GM19035 (cell line): ENCODE measurements at regions not wholly inside any gene's neighbourhood (a gene's known extent, or its start where the extent isn't known, plus 50 kb on each side); places are given as distances from the start of the nearest gene placed in this dataset.
"Not testable (repeated sequence)": the region's sequence is repeated elsewhere in the genome, so short reads cannot be mapped to it uniquely, and the experiment has no call there.

ENCODE experiments used
- ATAC-seq: cut with Tn5 transposase; IDR thresholded peaks from one replicate; pipeline ENCODE4 v1.9.1; 2021; ENCODE audit not compliant: unreplicated experiment

DNA sequence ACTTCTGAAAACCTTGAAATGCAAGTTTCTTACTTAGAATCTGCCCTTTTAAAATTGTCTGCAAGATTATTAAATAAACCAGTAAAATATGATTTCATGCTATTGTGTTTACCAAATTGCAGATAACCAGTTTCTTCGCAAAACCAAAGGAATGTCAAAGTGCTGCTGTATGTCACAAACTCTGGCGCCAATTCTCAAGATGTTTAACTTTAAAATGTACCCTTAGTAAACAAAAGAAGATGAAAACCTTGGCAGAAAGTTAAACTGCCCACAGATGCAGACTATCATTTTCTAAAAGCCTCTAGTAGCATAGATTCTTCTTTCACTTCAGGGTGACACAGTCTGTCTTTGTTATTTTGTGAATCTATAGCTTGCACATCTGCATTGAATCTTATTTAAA lies 189.2 kb downstream of the SLITRK6 start:
- ATAC-seq: no peak

DNA sequence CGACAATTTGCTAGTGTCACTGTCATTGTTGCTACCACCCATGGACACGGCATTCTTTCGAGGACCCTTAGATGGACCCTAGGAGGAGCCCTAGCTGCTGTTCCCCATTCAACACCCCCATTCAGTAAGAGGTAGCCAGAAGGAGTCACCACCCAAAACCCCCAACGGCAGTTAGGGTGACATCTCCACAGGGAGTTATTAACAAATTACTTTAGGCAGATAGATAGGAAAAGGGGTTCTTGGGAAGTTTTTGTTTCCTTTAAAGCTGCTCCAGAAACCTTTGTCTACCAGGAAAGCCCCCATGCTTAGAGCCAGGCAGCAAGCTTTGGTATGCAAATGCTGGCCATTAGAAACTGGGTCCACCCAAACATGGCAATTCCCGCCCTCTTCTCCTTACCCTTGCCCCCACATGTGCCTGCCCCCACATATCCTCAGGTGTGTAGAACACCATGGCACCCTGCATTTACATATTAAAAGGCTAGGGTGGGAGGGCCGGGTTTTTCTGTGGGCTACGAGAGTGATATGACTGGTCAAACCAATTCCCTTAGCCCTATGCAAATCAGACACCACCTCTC lies 190.9 kb downstream of the SLITRK6 start:
- no peak for ATAC-seq

DNA sequence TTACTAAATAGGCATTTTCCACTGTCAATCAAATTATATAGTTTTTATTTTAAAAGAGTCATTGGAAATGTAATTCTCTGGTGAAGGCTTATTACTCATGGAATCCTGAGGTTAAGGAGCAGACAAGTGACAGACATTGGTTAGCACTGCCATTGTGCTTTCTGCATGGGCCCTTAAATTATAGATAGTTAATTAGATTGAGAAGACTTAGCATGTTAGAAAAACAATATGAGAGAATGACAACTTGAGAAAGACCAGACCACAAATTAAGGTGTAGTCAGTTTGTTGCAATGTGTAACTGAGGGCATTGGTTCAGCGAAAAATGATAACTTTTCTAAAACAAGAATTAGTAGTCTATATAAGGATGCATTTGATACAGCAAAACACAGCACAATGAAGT lies 195.5 kb downstream of the SLITRK6 start:
- ATAC-seq: no peak

DNA sequence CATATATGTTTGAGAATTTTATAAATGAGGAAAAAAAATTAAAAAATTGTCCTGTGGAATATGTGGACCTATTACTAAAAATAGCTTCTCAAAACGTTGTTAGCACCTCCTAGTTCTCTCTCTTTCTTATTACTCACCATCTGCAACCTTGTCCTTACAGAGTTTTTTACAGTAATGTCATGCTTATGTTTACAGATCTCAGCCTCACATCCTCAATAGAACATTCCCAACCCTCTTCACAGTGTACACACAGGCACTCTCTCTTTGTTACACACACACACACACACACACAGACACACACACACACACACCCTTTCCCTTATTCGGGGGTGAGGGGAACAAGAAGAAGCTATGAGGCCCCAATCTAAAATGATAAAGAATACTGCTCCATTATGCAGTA lies 197.7 kb downstream of the SLITRK6 start:
- no peak for ATAC-seq

DNA sequence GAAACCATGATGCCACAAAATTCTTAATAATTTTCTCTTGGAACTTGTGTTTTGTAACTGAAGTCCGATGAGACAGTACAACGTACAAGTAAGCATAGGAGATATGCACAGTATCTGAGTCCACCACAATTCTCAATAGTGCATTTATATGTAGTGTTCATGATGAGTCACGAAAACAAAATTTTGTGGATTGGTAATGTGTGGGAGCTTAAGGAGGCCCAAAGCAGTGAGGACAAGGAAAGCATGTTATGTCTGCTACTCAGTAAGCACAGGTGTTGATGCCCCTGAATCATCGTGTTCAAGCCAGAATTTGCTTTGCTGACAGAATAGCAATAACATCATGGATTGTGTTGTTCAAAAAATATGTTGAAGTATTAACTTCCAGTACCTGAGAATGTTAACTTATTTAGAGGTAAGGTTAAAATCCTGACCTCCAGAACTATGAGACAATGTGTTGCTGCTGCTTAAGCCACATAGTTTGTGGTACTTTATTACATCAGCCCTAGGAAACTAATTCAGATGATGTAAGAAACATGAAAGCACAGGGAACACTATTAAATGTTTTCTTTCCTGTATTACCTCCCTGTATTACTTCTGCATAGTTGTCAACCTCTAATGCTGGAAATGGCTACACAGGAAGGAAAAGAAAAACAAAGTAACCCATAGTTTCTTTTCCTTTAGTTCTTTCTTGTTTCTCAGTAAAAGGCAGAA lies 201.3 kb downstream of the SLITRK6 start:
- ATAC-seq: no peak

DNA sequence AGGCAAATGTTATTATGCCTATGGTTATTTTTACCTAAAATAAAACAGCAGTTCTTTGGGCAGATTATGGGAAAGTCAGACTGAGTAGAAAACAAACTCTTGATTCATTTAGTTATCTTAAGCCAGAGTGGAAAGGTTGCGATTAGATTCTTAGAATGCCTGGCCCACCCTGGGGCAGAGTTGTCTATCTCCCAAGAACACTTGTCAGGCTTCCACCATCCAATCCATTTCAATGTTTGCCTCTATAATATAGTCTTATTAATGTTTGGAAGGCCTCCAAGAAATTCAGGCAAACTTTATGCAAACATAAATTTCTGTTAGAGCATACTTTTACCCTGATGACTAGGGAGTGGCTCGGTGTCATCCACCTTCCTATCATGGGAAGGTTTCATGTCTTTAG lies 207.0 kb downstream of the SLITRK6 start:
- ATAC-seq: no peak

DNA sequence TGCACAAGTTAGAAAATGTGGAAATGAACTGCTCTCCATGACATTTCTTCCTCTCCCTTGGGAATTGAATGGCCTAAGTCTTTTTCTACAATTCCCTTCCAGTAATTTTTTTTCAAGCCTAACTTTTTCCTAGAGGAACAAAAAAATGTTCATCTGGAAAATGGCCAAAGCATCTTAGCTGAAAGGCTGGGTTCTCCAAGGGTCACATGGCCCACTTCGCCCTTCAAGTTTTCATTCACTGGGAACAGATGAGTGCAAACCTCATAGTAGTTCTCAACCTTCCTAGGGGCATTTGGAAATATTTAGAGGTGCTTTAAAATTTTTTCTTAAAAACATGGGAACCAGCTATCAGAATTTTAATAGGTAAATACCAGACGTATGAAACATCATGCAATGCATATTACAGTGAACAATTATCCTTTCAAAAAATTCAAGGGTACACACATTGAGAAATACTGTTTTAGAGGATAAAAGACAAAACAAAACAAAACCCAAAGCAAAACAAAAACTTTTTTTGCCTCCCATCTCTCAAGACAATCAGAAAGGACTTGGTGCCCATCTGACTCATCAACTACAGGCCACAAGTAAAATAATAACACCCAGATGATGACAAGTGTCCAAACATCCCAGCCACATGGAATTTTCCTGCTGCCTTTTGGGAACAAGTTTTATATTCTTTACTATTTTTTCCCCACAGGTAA lies 208.8 kb downstream of the SLITRK6 start:
- ATAC-seq: no peak

DNA sequence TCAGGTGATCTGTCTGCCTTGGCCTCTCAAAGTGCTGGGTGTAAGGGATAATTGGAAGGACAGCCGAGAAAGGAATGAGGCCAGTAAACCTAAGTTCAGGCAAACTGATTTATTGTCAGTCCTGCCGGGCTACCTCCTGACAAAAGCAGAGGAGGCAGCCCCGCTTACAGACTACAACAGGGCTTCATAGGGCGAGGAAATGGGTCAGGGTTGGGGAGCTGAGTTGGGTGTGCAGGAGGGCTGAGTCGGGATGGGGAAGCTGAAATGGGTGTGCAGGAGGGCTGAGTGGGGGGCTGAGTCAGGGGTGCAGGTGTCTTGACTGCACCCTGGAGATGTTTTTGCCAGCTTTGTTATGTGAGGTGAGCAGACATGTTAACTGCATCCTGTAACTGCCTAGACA lies 210.2 kb downstream of the SLITRK6 start:
- no peak for ATAC-seq

DNA sequence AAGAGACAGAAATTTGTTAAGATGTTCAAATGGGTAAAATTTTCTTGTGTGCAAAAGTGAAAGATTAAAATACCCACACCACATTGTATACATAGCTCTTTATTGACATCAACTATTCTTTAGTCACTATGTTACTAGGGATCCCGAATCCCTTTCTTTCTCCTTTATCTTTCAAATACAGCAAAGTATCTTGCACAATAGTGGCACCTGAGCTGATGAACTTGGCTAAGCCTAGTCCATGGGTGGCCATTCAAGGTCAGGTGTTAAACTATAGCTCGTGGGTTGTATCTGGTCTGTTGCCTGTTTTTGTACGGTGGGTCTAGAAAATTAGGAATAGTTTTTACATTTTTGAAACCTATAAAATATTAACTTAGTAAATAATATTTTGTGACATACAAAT lies 210.9 kb downstream of the SLITRK6 start:
- no peak for ATAC-seq

DNA sequence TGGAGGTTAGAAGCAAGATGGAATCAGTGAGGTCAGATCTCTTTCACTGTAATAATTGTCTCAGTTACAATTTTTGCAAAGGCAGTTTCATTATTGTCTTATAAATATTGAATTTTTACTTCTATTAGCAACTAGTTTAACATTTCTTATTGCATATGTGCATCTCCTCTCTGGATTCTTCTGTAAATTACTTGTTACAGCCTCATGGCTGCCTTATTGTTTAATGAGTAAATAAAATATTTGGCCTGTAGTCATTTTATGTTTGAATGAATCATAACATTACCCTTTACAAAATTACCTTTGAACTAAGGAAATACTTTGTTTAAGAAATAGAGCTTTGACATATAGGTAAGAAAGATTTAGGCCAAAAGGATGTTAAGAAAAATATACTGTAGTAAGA lies 212.4 kb downstream of the SLITRK6 start:
- ATAC-seq: no peak

DNA sequence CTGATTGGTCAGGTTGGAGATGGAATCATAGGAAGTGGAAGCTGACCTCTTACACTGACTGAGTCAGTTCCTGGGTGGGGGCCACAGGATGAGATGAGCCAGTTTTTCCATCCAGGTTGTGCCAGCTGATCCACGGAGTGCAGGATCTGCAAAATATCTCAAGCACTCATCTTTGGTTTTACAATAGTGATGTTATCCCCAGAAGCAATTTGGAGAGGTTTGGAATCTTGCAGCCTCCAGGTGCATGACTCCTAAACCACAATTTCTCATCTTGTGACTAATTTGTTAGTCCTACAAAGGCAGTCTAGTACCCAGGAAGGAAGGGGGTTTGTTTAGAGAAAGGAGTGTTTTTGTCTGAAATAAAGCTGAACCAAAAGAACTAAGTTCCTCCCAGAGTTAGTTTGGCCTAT lies 212.8 kb downstream of the SLITRK6 start:
- ATAC-seq: no peak

DNA sequence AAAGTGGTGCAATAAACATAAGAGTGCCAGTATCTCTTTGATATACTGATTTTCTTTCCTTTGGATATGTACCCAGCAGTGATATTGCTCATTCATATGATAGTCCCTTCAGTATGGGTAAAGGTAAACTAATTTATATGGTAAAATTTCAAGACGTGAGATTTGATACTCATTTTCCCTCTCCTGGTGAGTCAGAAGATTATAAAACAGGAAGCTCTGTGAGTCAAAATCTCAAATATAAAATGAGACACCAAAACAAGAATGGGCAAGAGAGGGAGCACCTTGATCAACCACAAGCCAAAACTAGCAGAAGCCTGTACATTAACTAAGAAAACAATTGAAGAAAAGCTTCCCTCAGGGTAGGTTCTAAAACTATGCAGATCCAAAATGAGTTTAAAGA lies 216.3 kb downstream of the SLITRK6 start:
- ATAC-seq: no peak

DNA sequence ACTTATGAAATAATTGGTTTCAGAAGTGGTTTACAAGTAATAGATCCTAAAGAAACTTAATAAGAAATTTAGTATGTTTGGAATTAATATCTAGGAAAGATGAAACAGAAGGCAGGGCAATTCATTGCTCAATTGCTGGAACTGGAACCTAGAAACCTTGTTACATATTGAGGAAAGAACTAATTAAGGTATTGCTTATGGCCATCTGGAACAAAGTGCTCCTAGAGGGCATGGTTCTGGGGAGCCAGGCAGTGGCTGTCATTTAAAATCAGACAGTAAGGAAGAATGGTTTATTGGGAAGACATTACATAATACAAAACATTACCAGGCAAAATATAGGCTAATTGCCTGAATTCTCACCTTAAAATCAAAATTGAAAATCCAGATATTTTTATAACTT lies 224.1 kb downstream of the SLITRK6 start:
- no peak for ATAC-seq

DNA sequence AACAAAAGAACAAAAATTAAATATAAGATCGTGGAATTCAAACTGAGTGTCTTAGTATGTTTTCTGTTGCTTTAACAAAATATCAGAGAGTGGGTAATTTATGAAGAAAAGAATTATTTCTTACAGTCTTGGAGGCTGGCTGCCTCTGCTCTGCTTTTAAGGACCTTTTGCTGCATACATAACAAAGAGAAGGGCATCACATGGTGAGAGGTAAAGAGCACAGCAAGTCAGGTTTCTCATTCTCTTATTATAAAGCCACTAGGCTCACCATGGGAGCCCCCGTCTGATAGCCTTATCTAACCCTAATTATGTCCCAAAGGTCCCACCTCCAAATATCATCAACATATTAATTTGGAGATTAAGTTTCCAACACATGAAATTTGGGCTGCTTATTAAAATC lies 231.3 kb downstream of the SLITRK6 start:
- ATAC-seq: no peak

DNA sequence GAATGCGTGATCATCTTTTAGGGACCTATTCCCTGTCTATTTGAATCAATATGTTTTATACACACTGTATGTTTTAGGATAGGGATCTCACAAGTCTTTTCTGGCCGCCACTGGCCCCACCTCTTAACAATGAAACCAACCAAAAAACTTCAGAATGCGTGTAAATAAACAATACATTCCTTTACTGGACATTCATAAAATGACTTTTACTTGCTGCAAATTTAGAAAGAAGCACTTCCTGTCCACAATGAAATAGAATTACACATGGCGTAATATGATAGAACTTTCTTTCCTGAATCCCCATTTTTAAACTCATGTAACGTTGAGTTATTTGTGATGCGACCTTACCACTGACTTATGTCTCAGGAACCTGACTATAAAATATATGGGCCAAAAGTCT lies 233.6 kb downstream of the SLITRK6 start:
- ATAC-seq: no peak

DNA sequence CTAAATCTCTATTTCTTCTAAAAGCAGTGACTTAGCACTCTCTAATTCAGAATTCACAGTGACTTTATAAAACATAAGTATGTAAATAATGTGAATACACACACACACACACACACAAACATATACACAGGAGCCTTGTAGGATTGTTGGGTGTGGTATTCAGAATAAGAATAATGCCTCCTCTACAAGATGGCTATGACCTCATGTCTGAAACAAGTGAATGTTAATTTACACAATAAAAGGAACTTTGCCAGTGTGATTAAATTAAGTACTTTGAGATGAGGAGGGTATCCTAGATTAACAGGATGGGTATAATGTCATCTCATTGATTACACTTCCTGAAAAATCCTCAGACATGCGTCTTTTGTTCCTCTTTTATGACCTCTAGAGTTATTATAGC lies 234.6 kb downstream of the SLITRK6 start:
- ATAC-seq: no peak

DNA sequence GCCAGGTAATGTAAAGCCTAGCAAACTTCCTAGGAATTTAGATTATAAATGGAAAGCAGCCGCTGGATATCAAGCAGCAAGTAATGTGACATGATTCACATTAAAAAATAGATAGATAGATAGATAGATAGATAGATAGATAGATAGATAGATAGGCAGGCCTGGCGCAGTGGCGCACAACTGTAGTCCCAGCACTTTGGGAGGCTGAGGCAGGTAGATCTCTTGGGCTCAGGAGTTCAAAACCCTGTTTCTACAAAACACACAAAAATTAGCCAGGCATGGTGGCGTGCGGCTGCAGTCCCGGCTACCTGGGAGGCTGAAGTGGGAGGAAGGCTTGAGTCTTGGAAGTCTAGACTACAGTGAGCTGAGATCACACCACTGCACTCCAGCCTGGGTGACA lies 236.9 kb downstream of the SLITRK6 start:
- ATAC-seq: no peak

DNA sequence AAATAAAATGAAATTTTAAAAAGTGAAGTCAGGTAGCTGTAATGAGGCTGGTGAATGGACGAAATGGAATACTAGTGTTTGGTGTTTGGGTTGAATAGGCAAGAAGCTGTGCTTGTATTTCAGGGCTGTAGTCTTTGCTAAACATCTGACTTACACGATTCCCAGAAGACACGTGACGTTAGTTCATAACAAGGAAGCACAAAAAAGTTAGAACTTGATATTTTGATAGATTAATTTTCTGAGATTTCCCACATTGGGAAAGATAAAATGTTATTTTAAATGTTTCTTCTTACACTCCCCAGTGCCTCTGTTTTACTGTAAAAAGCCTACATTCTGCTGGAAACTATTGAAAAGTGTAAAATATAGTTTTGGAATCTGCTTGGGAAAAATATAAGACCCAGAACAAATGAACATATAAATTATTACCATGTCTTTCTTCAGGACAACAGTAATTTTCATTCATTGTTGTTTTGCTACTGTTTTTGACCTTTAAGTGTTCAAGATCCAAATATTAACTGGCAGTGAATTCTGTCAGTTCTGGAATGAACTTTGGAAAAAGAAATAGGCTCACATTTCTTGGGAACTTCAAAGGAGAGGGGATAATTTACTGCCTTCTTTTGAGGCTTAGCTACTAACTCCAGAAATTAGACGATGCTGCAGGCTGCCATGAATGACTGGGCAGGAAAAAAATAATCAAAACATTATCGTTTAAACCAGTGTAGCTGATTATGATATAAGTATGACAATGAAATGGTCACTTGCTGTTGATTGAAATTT lies 241.3 kb downstream of the SLITRK6 start:
- ATAC-seq: no peak

DNA sequence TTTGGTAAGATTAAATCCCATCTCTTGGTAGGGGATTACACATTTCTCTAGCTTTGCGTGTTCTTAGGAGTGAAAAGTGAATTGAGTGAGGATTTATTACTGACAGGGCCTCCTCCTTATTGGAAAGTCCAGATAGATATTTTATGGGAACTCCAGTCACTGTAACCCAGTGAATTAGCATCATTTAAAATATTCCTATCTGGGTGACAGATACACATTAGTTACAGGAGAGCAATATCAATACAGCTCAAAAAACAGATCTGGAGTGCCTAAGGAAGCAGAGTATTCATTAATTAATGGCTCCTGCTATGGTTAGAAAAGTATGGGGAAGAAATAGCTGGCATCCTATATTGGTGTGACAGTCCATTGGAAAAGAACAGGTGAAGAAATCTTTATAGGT lies 248.2 kb downstream of the SLITRK6 start:
- ATAC-seq: no peak

DNA sequence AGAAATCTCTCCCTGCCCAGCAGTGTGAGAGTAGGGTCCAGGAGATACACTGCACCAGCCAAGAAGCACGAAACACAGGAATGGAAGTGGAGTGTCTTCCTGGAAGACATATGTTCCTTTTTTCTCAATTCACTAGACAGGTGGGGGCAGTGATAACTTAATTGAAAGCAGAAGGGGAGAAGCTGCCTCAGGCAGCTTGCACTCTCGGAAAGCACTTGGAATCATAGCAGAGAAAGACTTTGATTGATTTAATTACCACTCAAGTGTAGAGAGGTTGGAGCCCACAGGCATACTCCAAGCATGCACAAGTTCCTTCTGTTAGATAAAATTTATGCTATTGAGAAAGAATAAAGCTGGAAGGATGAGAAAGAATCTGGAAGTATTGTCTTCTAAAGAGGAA lies 249.4 kb downstream of the SLITRK6 start:
- ATAC-seq: no peak

DNA sequence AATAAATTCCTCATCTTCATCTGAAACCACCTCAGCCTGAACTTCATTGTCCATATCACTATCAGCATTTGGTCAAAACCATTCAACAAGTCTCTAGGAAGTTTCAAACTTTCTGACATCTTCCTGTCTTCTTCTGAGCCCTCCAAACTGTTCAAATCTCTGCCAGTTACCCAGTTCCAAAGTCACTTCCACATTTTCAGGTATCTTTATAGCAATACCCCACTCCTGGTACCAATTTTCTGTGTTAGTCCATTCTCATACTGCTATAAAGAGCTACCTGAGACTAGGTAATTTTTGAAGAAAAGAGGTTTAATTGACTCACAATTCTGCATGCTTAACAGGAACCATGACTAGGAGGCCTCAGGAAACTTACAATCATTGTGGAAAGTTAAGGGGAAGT lies 250.4 kb downstream of the SLITRK6 start:
- ATAC-seq: not testable (repeated sequence)

DNA sequence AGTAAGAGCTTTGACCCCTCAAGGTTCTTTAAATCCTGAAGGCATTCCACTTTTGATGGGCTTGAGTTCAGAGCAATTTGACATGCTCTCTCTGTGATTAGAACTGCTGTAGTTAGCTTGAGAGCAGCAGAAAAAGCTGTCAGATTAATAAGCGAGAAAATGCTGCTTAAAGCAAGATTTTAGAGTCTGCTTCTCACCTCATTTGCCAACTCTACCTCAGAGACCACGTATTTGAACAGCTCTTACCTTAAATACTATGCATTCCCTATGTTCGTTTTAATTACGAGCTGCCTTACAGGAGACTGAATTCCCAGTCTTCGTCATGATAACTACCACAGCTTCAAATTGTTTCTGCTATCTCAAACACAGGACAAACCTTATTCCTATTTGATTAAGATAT lies 253.4 kb downstream of the SLITRK6 start:
- no peak for ATAC-seq
